ENCODE measurements at regions not wholly inside any gene's neighbourhood (a gene's known extent, or its start where the extent isn't known, plus 50 kb on each side); places are given as distances from the start of the nearest gene placed in this dataset.
"Not testable (repeated sequence)": the region's sequence is repeated elsewhere in the genome, so short reads cannot be mapped to it uniquely, and the experiment has no call there.

GRCh38 chr4:52368895-52369294 lies 290.2 kb downstream of the USP46 start:
- no peak for DNase-seq
- intact Hi-C loops (cut with DNase I) = no loop called here

GRCh38 chr4:52369649-52370048 lies 289.5 kb downstream of the USP46 start:
- intact Hi-C loops (cut with DNase I) = loop anchor here (10.0 kb wide), 1 partner anchor 135 kb away; no protein-coding TSS in a partner anchor
- no peak for DNase-seq

- DNase-seq = no peak
- intact Hi-C loops (cut with DNase I) = loop anchor here (10.0 kb wide), 1 partner anchor 136 kb away; no protein-coding TSS in a partner anchor
Observed at GRCh38 chr4:52370576-52370975, 288.5 kb downstream of the USP46 start.

- intact Hi-C loops (cut with DNase I) = loop anchor here (10.0 kb wide), 1 partner anchor 137 kb away; no protein-coding TSS in a partner anchor
- DNase-seq = no peak
Observed at GRCh38 chr4:52371841-52372240, 287.3 kb downstream of the USP46 start.

- DNase-seq = no peak
- intact Hi-C loops (cut with DNase I) = loop anchor here (10.0 kb wide), 1 partner anchor 137 kb away; no protein-coding TSS in a partner anchor
Observed at GRCh38 chr4:52372269-52372668, 286.8 kb downstream of the USP46 start.

GRCh38 chr4:52372747-52373146 lies 286.4 kb downstream of the USP46 start:
- DNase-seq = no peak
- intact Hi-C loops (cut with DNase I) = loop anchor here (10.0 kb wide), 1 partner anchor 138 kb away; no protein-coding TSS in a partner anchor

GRCh38 chr4:52373650-52374049 lies 285.5 kb downstream of the USP46 start:
- no peak for DNase-seq
- intact Hi-C loops (cut with DNase I) = loop anchor here (10.0 kb wide), 1 partner anchor 139 kb away; no protein-coding TSS in a partner anchor

- DNase-seq = no peak
- intact Hi-C loops (cut with DNase I) = loop anchor here (5.0 to 10.0 kb wide), 2 partner anchors 140 to 1857 kb away; no protein-coding TSS in a partner anchor
Observed at GRCh38 chr4:52374877-52375276, 284.2 kb downstream of the USP46 start.

GRCh38 chr4:52376132-52376704 lies 282.9 kb downstream of the USP46 start:
- intact Hi-C loops (cut with DNase I) = loop anchor here (1.0 to 10.0 kb wide), 3 partner anchors 141 to 1856 kb away; no protein-coding TSS in a partner anchor
- DNase-seq = no peak

GRCh38 chr4:52377563-52377962 lies 281.5 kb downstream of the USP46 start:
- peak in 2 of 10 donors; percentile 60 to 76 for DNase-seq
- intact Hi-C loops (cut with DNase I) = loop anchor here (5.0 to 10.0 kb wide), 2 partner anchors 143 to 1855 kb away; no protein-coding TSS in a partner anchor

- DNase-seq = no peak
- intact Hi-C loops (cut with DNase I) = no loop called here
Observed at GRCh38 chr4:52407545-52407944, 251.6 kb downstream of the USP46 start.

GRCh38 chr4:52408032-52408431 lies 251.1 kb downstream of the USP46 start:
- no peak for DNase-seq
- intact Hi-C loops (cut with DNase I) = no loop called here

GRCh38 chr4:52408471-52408870 lies 250.6 kb downstream of the USP46 start:
- intact Hi-C loops (cut with DNase I) = no loop called here
- DNase-seq = no peak

GRCh38 chr4:52409766-52410165 lies 249.3 kb downstream of the USP46 start:
- intact Hi-C loops (cut with DNase I); DNase-seq: not testable (repeated sequence)

GRCh38 chr4:52410971-52411370 lies 248.1 kb downstream of the USP46 start:
- DNase-seq = no peak
- intact Hi-C loops (cut with DNase I) = no loop called here

- no peak for DNase-seq
- intact Hi-C loops (cut with DNase I) = no loop called here
Observed at GRCh38 chr4:52420330-52420729, 238.8 kb downstream of the USP46 start.

- no peak for DNase-seq
- intact Hi-C loops (cut with DNase I) = no loop called here
Observed at GRCh38 chr4:52421811-52422213, 237.3 kb downstream of the USP46 start.

GRCh38 chr4:52423967-52424366 lies 235.1 kb downstream of the USP46 start:
- no peak for DNase-seq
- intact Hi-C loops (cut with DNase I) = no loop called here

GRCh38 chr4:52425751-52426326 lies 233.3 kb downstream of the USP46 start:
- intact Hi-C loops (cut with DNase I) = no loop called here
- no peak for DNase-seq

GRCh38 chr4:52431410-52431809 lies 227.7 kb downstream of the USP46 start:
- intact Hi-C loops (cut with DNase I) = no loop called here
- DNase-seq = no peak

GRCh38 chr4:52431869-52432268 lies 227.2 kb downstream of the USP46 start:
- DNase-seq = no peak
- intact Hi-C loops (cut with DNase I) = no loop called here

GRCh38 chr4:52442524-52442923 lies 216.6 kb downstream of the USP46 start:
- DNase-seq; intact Hi-C loops (cut with DNase I): not testable (repeated sequence)

Data from posterior cingulate gyrus (tissue), 11 donors.